HG03457 (cell line): ENCODE measurements at regions not wholly inside any gene's neighbourhood (a gene's known extent, or its start where the extent isn't known, plus 50 kb on each side); places are given as distances from the start of the nearest gene placed in this dataset.

Experiments
- ATAC-seq: cut with Tn5 transposase; IDR thresholded peaks from one replicate; pipeline ENCODE4 v1.9.1; 2021; ENCODE audit warnings: moderate number of reproducible peaks; ENCODE audit not compliant: unreplicated experiment

- ATAC-seq, result no peak
Observed at GRCh38 chr6:167672738-167673137, 154.0 kb upstream of the AFDN start.

GRCh38 chr6:167673946-167674345 lies 152.8 kb upstream of the AFDN start:
- no peak for ATAC-seq

GRCh38 chr6:167674486-167674885 lies 152.2 kb upstream of the AFDN start:
- no peak for ATAC-seq

GRCh38 chr6:167676000-167676665 lies 150.6 kb upstream of the AFDN start:
- no peak for ATAC-seq

GRCh38 chr6:167676666-167677421 lies 149.9 kb upstream of the AFDN start:
- ATAC-seq, result no peak

GRCh38 chr6:167677422-167677789 lies 149.3 kb upstream of the AFDN start:
- no peak for ATAC-seq

- no peak for ATAC-seq
Observed at GRCh38 chr6:167678102-167679101, 148.3 kb upstream of the AFDN start.

GRCh38 chr6:167679122-167679736 lies 147.5 kb upstream of the AFDN start:
- no peak for ATAC-seq

GRCh38 chr6:167679790-167680604 lies 146.7 kb upstream of the AFDN start:
- ATAC-seq, result no peak

GRCh38 chr6:167680605-167681149 lies 146.0 kb upstream of the AFDN start:
- no peak for ATAC-seq

GRCh38 chr6:167682125-167682524 lies 144.6 kb upstream of the AFDN start:
- ATAC-seq, result no peak

- ATAC-seq, result no peak
Observed at GRCh38 chr6:167682546-167683027, 144.1 kb upstream of the AFDN start.

GRCh38 chr6:167683028-167683862 lies 143.5 kb upstream of the AFDN start:
- ATAC-seq, result no peak

GRCh38 chr6:167684276-167685104 lies 142.2 kb upstream of the AFDN start:
- no peak for ATAC-seq

GRCh38 chr6:167685654-167686053 lies 141.1 kb upstream of the AFDN start:
- no peak for ATAC-seq

- no peak for ATAC-seq
Observed at GRCh38 chr6:167686204-167686893, 140.4 kb upstream of the AFDN start.

- no peak for ATAC-seq
Observed at GRCh38 chr6:167687116-167687725, 139.5 kb upstream of the AFDN start.
